ENCODE measurements at regions not wholly inside any gene's neighbourhood (a gene's known extent, or its start where the extent isn't known, plus 50 kb on each side); places are given as distances from the start of the nearest gene placed in this dataset.

GRCh38 chr2:145561152-145561551 lies 1041.2 kb upstream of the ZEB2 start:
- CTCF ChIA-PET = no interaction called here
- no peak overlapping the region for H2AFZ ChIP-seq (ENCODE audit: low read depth, low read length, poor library complexity, severe bottlenecking)
- H3K4me1 ChIP-seq (ENCODE audit: control insufficient read depth in 1 of 2, insufficient read depth in 2 of 2, low read length in 2 of 2) = no peaks in the 10 kb centered on the region
- no peaks in the 10 kb centered on the region for H3K27me3 ChIP-seq (ENCODE audit: insufficient read depth, low read length)
- H3K9ac ChIP-seq (ENCODE audit: low read length) = no peak overlapping the region
- ATAC-seq = no peak
- no peak for DNase-seq (ENCODE audit: low read depth, low spot score)
- intact Hi-C loops (cut with micrococcal nuclease) = no loop called here
- RAD21 ChIA-PET (ENCODE audit: low non-redundant PET in 1 of 2, low total read pairs in 2 of 2, uncharacterized antibody in 2 of 2, unreplicated experiment in 2 of 2) = no interaction called here
- no peak overlapping the region for H3K4me3 ChIP-seq (replicated peaks in 1 of 2; ENCODE audit: low read depth in 1 of 2, low read length in 2 of 2)
- no peaks in the 10 kb centered on the region for H3K9me3 ChIP-seq (ENCODE audit: control insufficient read depth in 1 of 2, insufficient read depth in 1 of 2, low read depth in 1 of 2, low read length in 2 of 2)
- H3K4me2 ChIP-seq (ENCODE audit: low read length) = no peak overlapping the region
- no peaks in the 10 kb centered on the region for H3K9me2 ChIP-seq (ENCODE audit: insufficient read depth)
- POLR2A ChIA-PET = no interaction called here
- H3K79me2 ChIP-seq (ENCODE audit: insufficient read depth, low read length) = no peaks in the 10 kb centered on the region
- H3K27ac ChIP-seq (ENCODE audit: low read depth, low read length) = no peak overlapping the region
- BruUV-seq (replicated peaks) = no TSS peak
- no peaks in the 10 kb centered on the region for H4K20me1 ChIP-seq (ENCODE audit: insufficient read depth)
- no peak for TF ChIP-seq SP1 (IDR thresholded peaks at IDR 0.05; ENCODE audit: low read depth)
- TF ChIP-seq RAD21 (IDR thresholded peaks at IDR 0.05; ENCODE audit: low read depth) = no peak
- TF ChIP-seq ATF3 (IDR thresholded peaks at IDR 0.05) = no peak
- TF ChIP-seq ZBTB33 (IDR thresholded peaks at IDR 0.05; ENCODE audit: extremely low read depth, insufficient replicate concordance, low read length) = no peak
- TF ChIP-seq TCF7L2 (IDR thresholded peaks at IDR 0.05; ENCODE audit: borderline replicate concordance, extremely low read depth, insufficient read depth, insufficient read length) = no peak
- no peak for TF ChIP-seq EGR1 (IDR thresholded peaks at IDR 0.05; ENCODE audit: low read depth)
- TF ChIP-seq JUND (IDR thresholded peaks at IDR 0.05) = no peak
- H3K36me3 ChIP-seq (ENCODE audit: control insufficient read depth in 1 of 2, insufficient read depth in 2 of 2, low read length in 2 of 2) = no peaks in the 10 kb centered on the region

GRCh38 chr2:145558617-145559350 lies 1038.9 kb upstream of the ZEB2 start:
- Histone ChIP-seq H4K20me1 (ENCODE audit: insufficient read depth) (no peaks in the 10 kb centered on the region), H3K9ac (ENCODE audit: low read length) (no peak overlapping the region), H3K9me2 (ENCODE audit: insufficient read depth) (no peaks in the 10 kb centered on the region; the same call in 1 of the 2 replicates), H3K27me3 (ENCODE audit: insufficient read depth, low read length) (no peaks in the 10 kb centered on the region), H3K4me3 (replicated peaks in 1 of 2; ENCODE audit: low read depth in 1 of 2, low read length in 2 of 2) (no peak overlapping the region), H3K79me2 (ENCODE audit: insufficient read depth, low read length) (no peaks in the 10 kb centered on the region), H3K4me1 (ENCODE audit: control insufficient read depth in 1 of 2, insufficient read depth in 2 of 2, low read length in 2 of 2) (no peaks in the 10 kb centered on the region), H3K9me3 (ENCODE audit: control insufficient read depth in 1 of 2, insufficient read depth in 1 of 2, low read depth in 1 of 2, low read length in 2 of 2) (no peaks in the 10 kb centered on the region), H2AFZ (ENCODE audit: low read depth, low read length, poor library complexity, severe bottlenecking) (no peak overlapping the region), H3K36me3 (ENCODE audit: control insufficient read depth in 1 of 2, insufficient read depth in 2 of 2, low read length in 2 of 2) (no peaks in the 10 kb centered on the region), H3K4me2 (ENCODE audit: low read length) (no peak overlapping the region), H3K27ac (ENCODE audit: low read depth, low read length) (no peak overlapping the region)
- ATAC-seq = no peak
- no TSS peak for BruUV-seq (replicated peaks)
- no peak for DNase-seq (ENCODE audit: low read depth, low spot score)
- ChIA-PET RAD21 (ENCODE audit: low non-redundant PET in 1 of 2, low total read pairs in 2 of 2, uncharacterized antibody in 2 of 2, unreplicated experiment in 2 of 2) (no interaction called here), POLR2A (no interaction called here), CTCF (no interaction called here)
- TF ChIP-seq TCF7L2 (IDR thresholded peaks at IDR 0.05; ENCODE audit: borderline replicate concordance, extremely low read depth, insufficient read depth, insufficient read length) (no peak), RAD21 (IDR thresholded peaks at IDR 0.05; ENCODE audit: low read depth) (no peak), MAX (IDR thresholded peaks at IDR 0.05) (no peak)
- intact Hi-C loops (cut with micrococcal nuclease) = no loop called here
